ENCODE measurements at regions not wholly inside any gene's neighbourhood (a gene's known extent, or its start where the extent isn't known, plus 50 kb on each side); places are given as distances from the start of the nearest gene placed in this dataset.
"Not testable (repeated sequence)": the region's sequence is repeated elsewhere in the genome, so short reads cannot be mapped to it uniquely, and the experiment has no call there.

DNA sequence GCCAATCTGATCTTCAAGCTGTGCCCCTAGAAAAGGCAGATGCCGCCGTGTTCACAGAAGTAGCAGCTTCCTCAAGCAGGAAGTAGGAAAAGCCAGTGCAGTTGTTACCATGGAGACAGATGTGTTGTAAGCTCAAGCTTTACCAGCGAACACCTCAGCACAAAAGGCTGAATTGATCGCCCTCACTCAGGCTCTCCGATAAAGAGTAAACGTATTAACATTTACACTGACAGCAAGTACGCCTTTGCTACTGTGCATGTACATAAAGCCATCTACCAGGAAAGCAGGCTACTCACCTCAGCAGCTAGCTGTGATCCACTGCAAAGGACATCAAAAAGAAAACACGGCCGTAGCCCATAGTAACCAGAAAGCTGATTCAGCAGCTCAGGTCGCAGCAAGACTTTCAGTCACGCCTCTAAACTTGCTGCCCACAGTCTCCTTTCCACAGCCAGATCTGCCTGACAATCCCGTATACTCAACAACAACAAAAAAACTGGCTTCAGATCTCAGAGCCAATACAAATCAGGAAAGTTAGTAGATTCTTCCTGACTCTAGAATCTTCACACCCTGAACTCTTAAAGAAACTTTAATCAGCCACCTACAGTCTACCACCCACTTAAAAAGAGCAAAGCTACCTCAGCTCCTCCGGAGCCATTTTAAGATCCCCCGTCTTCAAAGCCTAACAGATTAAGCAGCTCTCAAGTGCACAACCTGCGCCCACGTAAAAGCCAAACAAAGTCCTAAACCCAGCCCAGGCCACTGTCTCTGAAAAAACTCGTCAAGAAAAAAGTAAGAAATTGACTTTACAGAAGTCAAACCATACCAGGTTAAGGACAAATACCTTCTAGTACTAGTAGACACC is 160.0 kb downstream of the DEFB131A start:
- DNase-seq (ENCODE audit: low spot score) = peak; percentile 65

DNA sequence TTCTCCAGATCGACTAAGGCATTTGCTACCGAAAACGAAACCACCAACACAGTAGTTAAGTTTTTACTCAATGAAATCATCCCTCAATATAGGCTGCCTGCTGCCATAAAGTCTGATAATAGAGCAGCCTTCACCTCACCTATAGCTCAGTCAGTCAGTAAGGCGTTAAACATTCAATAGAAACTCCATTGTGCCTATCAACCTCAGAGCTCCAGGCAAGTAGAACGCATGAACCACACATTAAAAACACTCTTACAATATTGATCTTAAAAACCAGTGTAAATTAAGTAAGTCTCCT is 160.6 kb downstream of the DEFB131A start:
- DNase-seq (ENCODE audit: low spot score) = not testable (repeated sequence)

DNA sequence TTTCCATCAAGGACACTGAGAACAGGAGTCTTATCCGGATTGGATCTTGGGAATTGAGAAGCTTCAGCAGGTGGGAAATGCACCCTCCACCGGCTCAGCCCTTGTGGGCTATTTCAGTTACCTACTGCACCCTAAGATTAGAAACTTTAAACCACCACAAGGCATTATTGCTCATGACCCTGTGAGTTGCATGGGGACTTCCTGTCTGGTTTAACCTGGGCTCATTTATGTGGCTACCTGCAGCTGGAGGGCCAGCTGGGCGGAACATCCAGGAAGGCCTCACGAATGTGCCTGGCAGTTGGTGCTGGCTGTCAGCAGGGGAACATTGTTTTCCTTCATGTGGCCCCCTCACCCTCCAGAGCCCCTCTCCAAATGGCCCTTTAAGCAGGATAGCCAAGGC is 164.1 kb downstream of the DEFB131A start:
- DNase-seq (ENCODE audit: low spot score) = no peak

DNA sequence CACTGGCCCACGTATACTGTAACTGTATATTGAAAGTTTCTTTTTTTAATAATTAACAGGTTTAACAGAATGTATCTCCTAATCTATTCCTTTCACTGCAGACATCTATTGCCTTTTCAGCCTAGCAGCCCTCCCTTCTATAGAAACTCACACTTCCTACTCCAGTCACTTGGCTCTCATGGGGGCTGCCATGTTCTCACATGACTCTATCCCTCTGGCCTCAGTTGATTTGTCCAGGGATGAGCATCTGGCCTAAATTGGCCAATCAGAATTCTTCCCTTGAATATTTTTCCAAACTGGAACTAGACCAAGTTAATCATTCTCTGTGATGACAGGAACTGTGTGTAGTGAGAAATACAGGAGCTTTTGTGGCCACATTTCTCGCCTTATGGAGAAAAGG is 166.1 kb downstream of the DEFB131A start:
- not testable (repeated sequence) for DNase-seq (ENCODE audit: low spot score)

DNA sequence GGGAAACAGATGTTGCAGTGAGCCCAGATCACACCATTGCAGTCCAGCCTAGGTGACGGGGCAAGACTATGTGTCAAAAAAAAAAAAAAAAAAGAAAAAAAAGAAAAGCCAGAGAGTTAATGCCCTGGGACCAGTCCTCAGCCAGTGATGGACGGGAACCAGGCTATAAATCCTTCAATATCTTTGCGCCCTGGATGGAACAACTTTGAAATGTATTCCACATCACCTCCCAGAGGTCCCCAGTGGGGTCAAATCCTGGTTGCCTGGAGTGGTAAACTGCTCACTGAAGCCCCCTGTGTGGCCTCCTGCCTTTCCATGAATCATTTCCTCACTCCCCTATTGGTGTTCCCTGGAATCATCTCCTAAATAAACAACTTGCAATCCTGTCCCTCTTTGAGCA is 166.9 kb downstream of the DEFB131A start:
- DNase-seq (ENCODE audit: low spot score) = no peak

DNA sequence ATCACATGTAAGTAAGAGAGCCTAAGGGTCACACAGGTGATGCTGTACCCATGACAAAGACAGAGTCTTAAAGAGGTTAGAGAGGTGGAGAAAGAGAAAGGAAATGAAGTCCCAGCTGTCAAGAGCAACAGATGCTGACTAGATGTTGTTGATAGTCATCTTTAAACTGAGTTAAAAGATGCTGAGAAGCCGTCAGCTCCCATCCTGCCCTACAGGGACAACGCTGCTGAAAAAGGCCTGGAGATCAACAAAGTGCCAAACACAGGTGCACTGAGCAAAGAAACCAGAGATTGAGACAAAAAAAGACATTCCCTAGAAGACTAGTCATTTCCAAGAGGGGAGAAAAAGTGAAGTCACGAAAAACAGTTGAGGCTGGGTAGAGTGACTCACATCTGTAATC is 145.0 kb upstream of the DRD5 start:
- DNase-seq (ENCODE audit: low spot score) = not testable (repeated sequence)

DNA sequence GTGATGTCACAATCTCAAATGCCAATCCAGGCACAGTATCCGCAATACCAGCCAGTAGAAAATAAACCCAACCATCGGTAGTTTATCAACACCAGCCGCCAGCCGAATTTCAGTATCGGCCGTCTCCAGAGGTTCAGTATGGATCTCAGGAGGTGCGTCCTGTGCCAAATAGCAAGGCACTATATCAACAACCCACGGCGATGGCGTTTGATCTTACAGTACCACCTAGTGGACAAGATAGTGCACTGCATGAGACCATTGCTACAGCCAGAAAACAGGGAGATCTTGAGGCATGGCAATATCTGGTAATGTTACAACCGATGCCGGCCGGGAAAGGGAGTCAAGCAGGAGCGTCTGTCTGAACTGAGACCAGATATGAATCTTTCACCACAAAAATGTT is 121.8 kb upstream of the DRD5 start:
- DNase-seq (ENCODE audit: low spot score) = not testable (repeated sequence)

DNA sequence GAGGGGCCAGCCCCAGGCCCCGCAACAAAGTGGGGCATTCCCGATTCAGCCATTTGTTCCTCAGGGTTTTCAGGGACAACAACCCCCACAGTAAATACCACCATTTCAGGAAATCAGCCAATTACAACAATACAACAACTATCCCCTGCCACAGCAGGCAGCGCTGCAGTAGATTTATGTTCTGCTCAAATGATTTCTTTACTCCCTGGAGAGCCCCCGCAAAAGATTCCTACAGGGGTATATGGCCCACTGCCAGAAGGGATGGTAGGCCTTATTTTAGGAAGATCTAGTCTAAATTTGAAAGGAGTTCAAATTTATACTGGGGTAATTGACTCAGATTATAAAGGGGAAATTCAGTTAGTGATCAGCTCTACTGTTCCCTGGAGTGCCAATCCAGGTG is 120.5 kb upstream of the DRD5 start:
- DNase-seq (ENCODE audit: low spot score) = peak; percentile 5

DNA sequence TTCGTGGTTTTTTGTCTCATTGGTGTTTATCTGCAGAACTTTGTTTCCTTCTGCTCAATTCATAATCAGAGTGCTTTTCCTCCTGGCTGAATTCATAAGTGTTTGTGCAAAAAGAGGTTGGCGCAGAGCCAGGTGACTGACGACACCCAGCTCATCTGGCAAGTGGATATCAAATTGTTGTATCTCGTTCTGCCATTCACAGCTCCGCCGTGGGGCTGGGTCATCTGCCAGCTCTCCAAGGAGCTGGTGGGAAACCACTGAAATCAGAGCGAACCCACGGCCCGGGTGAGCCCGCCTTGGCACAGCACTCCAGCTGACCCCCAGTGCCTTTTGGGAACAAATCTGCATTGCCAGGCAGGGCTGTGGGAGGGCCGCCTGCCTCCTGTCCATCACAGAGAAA is 110.7 kb upstream of the DRD5 start:
- DNase-seq (ENCODE audit: low spot score) = peak; percentile 17

DNA sequence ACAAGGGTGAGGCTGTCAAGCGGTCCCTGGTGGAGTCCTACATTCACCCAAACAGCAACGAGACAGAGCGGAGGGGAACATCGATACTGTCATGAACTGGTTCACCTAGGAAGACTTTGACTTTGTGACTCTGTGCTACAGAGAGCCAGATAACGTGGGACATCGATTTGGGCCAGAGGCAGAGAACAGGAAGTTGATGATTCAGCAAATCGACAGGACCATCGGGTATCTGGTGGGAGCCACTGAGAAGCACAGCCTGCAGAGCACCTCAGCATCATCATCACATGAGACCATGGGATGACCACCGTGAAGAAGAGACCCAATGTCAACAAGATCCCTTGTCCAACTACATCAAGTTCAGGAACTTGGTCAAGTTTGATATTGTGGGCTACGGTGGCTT is 104.1 kb upstream of the DRD5 start:
- not testable (repeated sequence) for DNase-seq (ENCODE audit: low spot score)

DNA sequence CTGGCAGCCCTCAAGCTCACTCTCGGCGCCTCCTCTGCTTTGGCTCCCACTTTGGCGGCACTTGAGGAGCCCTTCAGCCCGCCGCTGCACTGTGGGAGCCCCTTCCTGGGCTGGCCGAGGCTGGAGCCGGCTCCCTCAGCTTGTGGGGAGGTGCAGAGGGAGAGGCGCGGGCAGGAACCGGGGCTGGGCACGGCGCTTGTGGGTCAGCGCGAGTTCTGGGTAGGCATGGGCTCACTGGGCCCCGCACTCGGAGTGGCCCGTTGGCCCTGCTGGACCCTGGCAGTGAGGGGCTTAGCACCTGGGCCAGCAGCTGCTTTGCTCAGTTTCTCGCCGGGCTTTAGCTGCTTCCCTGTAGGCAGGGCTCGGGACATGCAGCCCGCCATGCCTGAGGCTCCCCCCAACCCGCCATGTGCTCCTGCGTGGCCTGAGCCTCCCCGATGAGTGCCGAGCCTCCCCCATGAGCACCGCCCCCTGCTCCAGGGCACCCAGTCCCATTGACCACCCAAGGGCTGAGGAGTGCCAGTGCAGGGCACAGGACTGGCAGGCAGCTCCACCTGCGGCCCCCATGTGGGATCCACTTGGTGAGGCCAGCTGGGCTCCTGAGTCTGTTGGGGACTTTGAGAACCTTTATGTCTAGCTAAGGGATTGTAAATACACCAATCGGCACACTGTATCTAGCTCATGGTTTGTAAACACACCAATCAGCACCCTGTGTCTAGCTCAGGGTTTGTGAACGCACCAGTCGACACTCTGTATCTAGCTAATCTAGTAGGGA is 101.5 kb upstream of the DRD5 start:
- DNase-seq (ENCODE audit: low spot score) = no peak

DNA sequence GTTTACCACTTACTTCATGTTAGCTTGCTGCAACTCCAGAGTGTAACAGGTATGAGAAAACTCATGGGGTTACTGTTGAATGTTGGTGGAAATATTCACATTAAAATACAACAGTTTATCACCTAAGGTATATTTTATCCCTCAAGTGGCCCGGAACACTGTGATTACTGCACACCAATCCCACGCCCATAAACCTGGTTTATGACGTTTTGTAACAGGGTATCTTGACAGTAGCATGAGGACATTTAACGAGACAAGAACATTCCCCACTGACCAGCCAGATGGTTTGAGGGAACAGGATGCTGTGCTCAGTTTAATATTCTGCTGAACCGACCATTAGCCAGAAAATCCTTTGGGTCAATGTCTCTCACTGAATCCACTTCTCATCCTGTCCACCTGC is 98.3 kb upstream of the DRD5 start:
- DNase-seq (ENCODE audit: low spot score) = not testable (repeated sequence)

DNA sequence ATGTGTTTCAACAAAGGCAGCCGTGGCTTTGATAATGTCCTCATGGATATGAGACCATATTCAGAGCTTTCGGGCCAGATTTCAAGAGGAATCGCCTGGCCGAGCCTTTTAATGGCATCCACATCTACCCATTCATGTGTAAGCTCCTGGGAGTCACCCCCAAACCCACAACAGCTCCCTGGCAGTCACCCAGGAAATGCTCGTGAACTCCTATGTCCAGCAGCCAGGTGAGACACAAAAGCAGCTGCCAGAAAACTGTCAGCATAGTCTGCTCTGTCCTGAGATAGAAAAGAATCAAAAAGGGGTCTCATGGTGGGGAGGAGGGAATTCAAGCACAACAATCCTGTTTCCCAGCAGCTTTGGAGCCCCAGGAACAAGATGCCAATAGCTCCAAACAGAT is 96.4 kb upstream of the DRD5 start:
- not testable (repeated sequence) for DNase-seq (ENCODE audit: low spot score)

DNA sequence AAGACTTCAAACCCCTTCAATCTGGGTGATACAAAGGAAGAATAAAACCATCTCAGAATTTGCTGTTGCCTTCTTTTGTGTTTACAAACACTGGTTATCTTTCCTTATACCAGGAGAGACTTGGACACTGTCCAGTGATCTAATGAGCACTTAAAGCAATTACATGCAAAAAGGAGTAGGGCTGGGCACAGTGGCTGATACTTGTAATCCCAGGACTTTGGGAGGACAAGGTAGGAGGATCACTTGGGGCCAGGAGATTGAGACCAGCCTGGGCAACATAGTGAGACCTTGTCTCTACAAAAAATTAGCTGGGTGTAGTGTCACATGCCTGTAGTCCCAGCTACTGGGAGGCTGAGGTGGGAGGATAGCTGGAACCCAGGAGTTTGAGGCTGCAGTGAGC is 95.7 kb upstream of the DRD5 start:
- DNase-seq (ENCODE audit: low spot score) = no peak

DNA sequence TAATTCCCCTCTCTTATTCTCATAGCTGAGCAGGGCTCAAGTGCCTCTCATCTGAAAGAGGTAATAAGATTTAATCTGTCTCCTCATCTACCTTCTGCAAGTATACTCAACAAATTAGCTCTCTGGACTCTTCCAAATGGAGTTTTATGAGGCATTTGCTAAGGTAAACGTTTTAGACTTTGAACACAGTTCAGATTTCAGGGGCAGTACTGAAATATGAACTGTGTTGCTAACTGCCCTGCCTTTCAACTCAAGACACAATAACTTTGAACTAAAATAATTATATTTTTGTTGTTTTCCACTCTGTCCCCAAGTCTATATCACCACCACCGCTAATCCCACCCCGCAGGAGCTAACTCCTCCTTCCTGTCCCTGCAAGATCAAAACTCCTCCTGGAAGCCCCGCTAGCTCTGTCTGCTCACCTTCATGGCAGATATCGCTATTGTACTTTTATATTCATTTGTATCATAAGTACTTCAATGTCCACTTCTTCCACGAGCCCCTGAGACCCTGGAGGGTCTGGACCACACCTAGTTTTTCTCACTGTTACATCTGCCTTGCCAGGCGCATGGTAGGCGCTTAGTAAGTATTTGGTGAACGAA is 90.7 kb upstream of the DRD5 start:
- not testable (repeated sequence) for DNase-seq (ENCODE audit: low spot score)

DNA sequence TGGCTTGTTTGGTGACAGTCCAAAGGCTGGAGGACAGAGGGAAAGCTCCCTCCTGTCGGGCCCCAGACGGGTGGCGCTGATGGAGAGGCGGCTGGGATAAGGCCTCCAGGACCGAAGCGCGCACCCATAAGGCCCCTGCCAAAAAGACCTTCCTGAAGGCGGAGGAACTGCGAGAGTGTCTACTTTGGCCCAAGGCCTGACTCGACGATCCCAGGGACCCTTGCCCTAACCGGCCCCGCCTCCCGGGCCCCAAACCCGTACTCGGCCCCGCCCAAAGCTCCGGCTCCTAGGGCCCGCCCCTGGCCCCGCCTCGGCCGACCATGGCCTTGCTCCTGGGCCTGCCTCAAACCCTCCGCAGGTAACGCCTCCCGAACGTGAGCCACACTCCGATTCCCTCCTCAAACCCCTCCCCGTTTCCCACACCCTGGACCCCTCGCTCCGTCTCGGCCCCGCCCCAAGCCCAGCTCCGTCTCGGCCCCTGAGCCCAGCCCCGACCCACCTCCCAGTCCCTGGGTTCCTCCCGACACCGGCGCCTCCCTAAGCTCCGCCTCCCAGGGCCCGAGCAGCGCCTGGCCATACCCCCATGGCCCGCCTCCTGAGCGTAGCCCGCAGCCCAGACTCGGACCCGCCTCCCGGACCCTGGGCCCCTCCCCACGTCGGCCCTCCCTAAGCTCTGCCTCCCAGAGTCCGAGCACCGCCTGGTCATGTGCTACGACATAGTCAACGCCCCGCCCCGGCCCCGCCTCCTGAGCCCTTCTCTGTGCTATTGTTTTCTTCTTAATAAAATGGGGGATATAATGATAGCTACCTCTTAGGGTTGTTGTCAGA is 90.0 kb upstream of the DRD5 start:
- DNase-seq (ENCODE audit: low spot score) = peak; percentile 98

DNA sequence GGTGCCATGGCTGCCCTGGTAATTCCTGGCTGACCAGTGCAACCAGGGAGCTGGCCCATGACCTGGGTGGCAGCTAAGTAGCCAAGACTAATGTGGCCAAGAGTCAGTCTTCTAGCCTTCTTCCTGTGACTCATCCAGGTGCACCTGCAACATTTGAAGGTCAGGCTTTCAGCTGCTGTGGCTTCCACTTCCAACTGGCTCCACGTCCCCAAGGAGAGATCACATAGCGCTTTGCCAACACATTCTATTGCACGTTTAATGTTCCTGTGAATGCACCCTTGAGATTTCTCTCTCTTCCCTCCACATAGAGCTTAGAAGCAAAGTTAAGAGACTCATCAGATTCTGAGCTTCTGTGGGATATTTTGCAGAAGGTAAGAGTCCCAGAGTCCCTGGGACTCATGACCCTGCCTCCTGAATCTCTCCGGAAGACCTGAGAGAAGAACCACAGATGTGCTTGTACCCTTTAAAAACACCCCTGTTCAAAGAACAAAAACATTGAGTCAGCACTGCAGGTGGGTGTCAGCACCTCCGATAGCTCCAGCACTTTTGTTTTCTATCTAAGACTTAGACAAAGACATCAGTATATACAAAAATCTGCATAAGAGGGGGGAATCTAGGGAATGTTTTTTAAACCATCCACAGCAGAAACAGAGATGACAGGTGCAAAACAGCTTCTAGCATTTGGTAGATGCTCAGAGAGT is 88.5 kb upstream of the DRD5 start:
- not testable (repeated sequence) for DNase-seq (ENCODE audit: low spot score)

DNA sequence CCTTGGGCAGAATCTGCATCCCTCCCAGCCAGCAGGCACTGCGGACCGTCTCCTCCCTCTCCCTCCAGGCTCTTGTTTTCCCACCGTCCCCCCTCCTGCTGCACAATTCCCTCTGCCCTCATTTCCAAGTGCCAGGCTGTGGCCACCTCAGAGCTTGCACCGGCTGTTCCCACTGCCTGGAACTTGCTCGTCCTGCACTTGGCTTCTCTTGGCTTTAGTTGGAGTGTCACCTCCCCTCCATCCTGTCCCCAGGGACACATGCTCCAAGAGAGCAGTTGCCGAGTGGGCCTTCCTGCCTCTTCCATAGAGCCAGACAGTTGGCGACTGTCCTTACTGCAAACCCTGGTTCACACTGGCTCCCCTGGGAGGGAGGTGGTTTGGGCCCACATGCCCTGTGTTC is 87.0 kb upstream of the DRD5 start:
- DNase-seq (ENCODE audit: low spot score) = not testable (repeated sequence)

DNA sequence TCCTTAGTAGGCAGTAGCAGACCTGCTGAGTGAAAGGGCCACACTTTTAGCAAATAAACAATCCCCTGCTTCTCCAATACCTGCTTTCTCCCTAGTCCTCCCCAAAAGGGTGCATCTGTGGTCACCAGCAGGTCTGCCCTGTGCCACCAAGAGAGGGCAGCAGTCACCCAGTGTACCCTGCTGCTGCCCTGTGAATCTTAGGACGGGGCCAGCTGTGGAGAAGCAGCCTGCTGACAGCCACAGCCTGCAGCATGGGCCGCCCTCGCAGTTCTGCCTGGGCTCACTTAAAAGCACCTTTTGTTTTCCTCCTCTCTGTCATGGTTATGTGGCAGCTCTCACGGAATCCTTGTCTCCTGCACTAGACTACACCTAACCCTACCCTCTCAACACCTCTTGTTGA is 85.4 kb upstream of the DRD5 start:
- DNase-seq (ENCODE audit: low spot score) = not testable (repeated sequence)

DNA sequence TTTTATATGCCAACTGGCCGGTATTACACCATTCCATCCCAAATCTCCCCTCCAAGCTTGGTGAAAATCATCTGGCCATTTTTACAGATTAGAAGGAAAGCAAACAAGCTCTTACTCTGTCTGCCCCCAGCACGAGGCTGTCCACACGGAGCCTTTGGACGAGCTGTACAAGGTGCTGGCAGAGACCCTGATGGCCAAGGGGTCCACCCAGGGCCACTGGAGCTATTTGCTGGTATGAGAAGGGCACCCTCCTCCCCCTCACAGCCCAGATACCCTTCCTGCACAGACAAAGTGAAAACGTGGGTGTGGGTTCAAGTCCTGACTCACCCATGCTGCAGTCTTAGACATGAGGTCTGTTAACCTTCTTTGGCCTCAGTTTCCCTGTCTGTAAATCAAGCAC is 84.9 kb upstream of the DRD5 start:
- DNase-seq (ENCODE audit: low spot score) = not testable (repeated sequence)

DNA sequence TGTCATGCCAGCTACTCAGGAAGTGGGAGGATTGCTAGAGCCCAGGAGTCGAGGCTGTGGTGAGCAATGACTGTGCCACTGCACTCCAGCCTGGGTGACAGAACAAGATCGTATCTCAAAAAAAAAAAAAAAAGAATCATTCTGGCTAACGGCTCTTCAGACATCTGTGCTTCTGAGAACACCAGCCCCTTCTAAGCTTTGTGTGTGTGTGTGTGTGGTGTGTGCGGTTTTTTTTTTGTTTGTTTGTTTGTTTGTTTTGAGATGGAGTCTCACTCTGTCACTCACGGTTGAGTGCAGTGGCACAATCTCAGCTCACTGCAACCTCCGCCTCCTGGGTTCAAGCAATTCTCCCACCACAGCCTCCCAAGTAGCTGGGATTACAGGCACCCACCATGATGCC is 79.4 kb upstream of the DRD5 start:
- DNase-seq (ENCODE audit: low spot score) = not testable (repeated sequence)

Measured in umbilical cord (tissue), 1 donor.